Activated B cell treated with CpG ODN at 0.5 μM for 24 hours (primary cell): ENCODE measurements at regions not wholly inside any gene's neighbourhood (a gene's known extent, or its start where the extent isn't known, plus 50 kb on each side); places are given as distances from the start of the nearest gene placed in this dataset.

Experiments
- ATAC-seq: fragments of 200-7000 bp; cut with Tn5 transposase; one replicate; pipeline ENCODE4 v1.10.0; 2021; ENCODE audit warnings: low read depth, mild to moderate bottlenecking, moderate library complexity
- CTCF ChIA-PET: fragments of 350-600 bp; sonication (Branson Sonifier 250); formaldehyde crosslinking; loops from one replicate; lab custom pipeline; 2021; ENCODE audit warnings: antibody characterized with exemption; lab: Charles Lee
- POLR2A ChIA-PET: fragments of 350-600 bp; sonication (Branson Sonifier 250); formaldehyde crosslinking; loops from one replicate; lab custom pipeline; 2021; ENCODE audit warnings: antibody characterized with exemption; lab: Charles Lee
- DNase-seq: peaks from one replicate; pipeline ENCODE4 v3.0.0; 2022
- H3K27ac Mint-ChIP-seq: one replicate; pipeline ENCODE4 v1.8.0; 2020; ENCODE audit warnings: mixed read lengths
- H3K27me3 Mint-ChIP-seq: one replicate; pipeline ENCODE4 v1.8.0; 2021; ENCODE audit warnings: mixed read lengths
- H3K36me3 Mint-ChIP-seq: one replicate; pipeline ENCODE4 v1.8.0; 2021; ENCODE audit warnings: low read depth, mixed read lengths
- H3K4me1 Mint-ChIP-seq: one replicate; pipeline ENCODE4 v1.8.0; 2021; ENCODE audit warnings: mixed read lengths
- H3K4me3 Mint-ChIP-seq: one replicate; pipeline ENCODE4 v1.8.0; 2020; ENCODE audit warnings: mild to moderate bottlenecking, mixed read lengths
- H3K9me3 Mint-ChIP-seq: one replicate; pipeline ENCODE4 v1.8.0; 2020; ENCODE audit warnings: mixed read lengths
- CTCF ChIP-seq: fragments of 200-600 bp; IDR thresholded peaks from one replicate; pipeline ENCODE4 v1.8.0; 2022; ENCODE audit warnings: antibody characterized with exemption, mild to moderate bottlenecking
- intact Hi-C: fragments of 100-400 bp; cut with micrococcal nuclease; formaldehyde crosslinking; loops from one replicate; pipeline ENCODE4 v1.15.1; 2024

- H3K4me1 Mint-ChIP-seq, result no peaks in the 10 kb centered on the region
- CTCF ChIA-PET, result no interaction called here
- intact Hi-C loops, result no loop called here
- DNase-seq (no peak), ATAC-seq (no peak)
- H3K9me3 Mint-ChIP-seq, result no peaks in the 10 kb centered on the region
- POLR2A ChIA-PET, result no interaction called here
- no peak overlapping the region for H3K27ac Mint-ChIP-seq
- no peak for TF ChIP-seq CTCF
- no peaks in the 10 kb centered on the region for H3K27me3 Mint-ChIP-seq
- no peaks in the 10 kb centered on the region for H3K36me3 Mint-ChIP-seq
- H3K4me3 Mint-ChIP-seq, result no peak overlapping the region
Measured at GRCh38 chrX:22922961-22923360, 76.8 kb upstream of the DDX53 start.

- DNase-seq (no peak), ATAC-seq (no peak)
- Mint-ChIP-seq H3K4me1 (no peaks in the 10 kb centered on the region), H3K27me3 (no peaks in the 10 kb centered on the region), H3K36me3 (no peaks in the 10 kb centered on the region), H3K27ac (no peak overlapping the region), H3K4me3 (no peak overlapping the region), H3K9me3 (no peaks in the 10 kb centered on the region)
- TF ChIP-seq CTCF, result no peak
- intact Hi-C loops, result no loop called here
- ChIA-PET CTCF (no interaction called here), POLR2A (no interaction called here)
Measured at GRCh38 chrX:22934640-22935039, 65.1 kb upstream of the DDX53 start.

GRCh38 chrX:22944945-22945344 lies 54.8 kb upstream of the DDX53 start:
- no peak for TF ChIP-seq CTCF
- ChIA-PET POLR2A (no interaction called here), CTCF (no interaction called here)
- Mint-ChIP-seq H3K4me1 (no peaks in the 10 kb centered on the region), H3K9me3 (no peaks in the 10 kb centered on the region), H3K27me3 (no peaks in the 10 kb centered on the region), H3K4me3 (no peak overlapping the region), H3K27ac (no peak overlapping the region), H3K36me3 (no peaks in the 10 kb centered on the region)
- ATAC-seq (no peak), DNase-seq (no peak)
- intact Hi-C loops, result no loop called here
